Gastroesophageal sphincter (tissue), 4 donors: ENCODE measurements at regions not wholly inside any gene's neighbourhood (a gene's known extent, or its start where the extent isn't known, plus 50 kb on each side); places are given as distances from the start of the nearest gene placed in this dataset.

Source experiments
- ATAC-seq: fragments of 150-250 bp; one replicate; pipeline ENCODE4 v1.9.1; 2016; ENCODE audit warnings: mild to moderate bottlenecking, moderate library complexity
- H3K27ac ChIP-seq, 4 donors: fragments of 200-600 bp; sonication (generic) in 3 of 4; 1 replicate in 3 of 4; 2 replicates in 1 of 4; pipeline ENCODE4 v1.5.1; 2016 to 2019
- H3K27me3 ChIP-seq: fragments of 200-600 bp; sonication (generic); one replicate; pipeline ENCODE4 v1.5.1; 2019
- H3K36me3 ChIP-seq, 2 donors: fragments of 200-600 bp; sonication (generic); one replicate each; pipeline ENCODE4 v1.5.1; 2019; ENCODE audit warnings: control low read depth in 1 of 2
- H3K4me1 ChIP-seq, 3 donors: fragments of 200-600 bp; sonication (generic); 1 replicate in 2 of 3; 2 replicates in 1 of 3; pipeline ENCODE4 v1.5.1; 2016 to 2019; ENCODE audit warnings: control low read depth in 2 of 3
- H3K4me3 ChIP-seq, 2 donors: fragments of 200-600 bp; sonication (generic); one replicate each; pipeline ENCODE4 v1.5.1; 2019; ENCODE audit warnings: mild to moderate bottlenecking in 1 of 2, moderate library complexity in 1 of 2
- H3K9me3 ChIP-seq, 3 donors: fragments of 200-600 bp; sonication (generic); one replicate each; pipeline ENCODE4 v1.5.1; 2017 to 2019; ENCODE audit warnings: control low read depth in 2 of 3
- CTCF ChIP-seq, 4 experiments: fragments of 200-600 bp in 2 of 4; fragments of 450-650 bp in 2 of 4; sonication (generic) in 1 of 4; IDR thresholded peaks; one replicate each; pipeline ENCODE4 v1.5.1; 2017 to 2019; ENCODE audit warnings: antibody characterized with exemption in 4 of 4, mild to moderate bottlenecking in 2 of 4, moderate library complexity in 2 of 4
- EP300 ChIP-seq: sonication (generic); formaldehyde crosslinking; IDR thresholded peaks from one replicate; pipeline ENCODE4 v1.6.1; 2017; ENCODE audit warnings: antibody characterized with exemption, mild to moderate bottlenecking
- POLR2A ChIP-seq, 2 donors: fragments of 450-650 bp; IDR thresholded peaks; one replicate each; pipeline ENCODE4 v1.6.1; 2017; ENCODE audit warnings: antibody characterized with exemption in 2 of 2, mild to moderate bottlenecking in 2 of 2, moderate library complexity in 1 of 2
- POLR2AphosphoS5 ChIP-seq: sonication (generic); formaldehyde crosslinking; IDR thresholded peaks from one replicate; pipeline ENCODE4 v1.6.1; 2017; ENCODE audit warnings: antibody characterized with exemption
- WGBS, 2 donors: methylation state at CpG; one replicate each; pipeline ENCODE4 v1.1.5; 2018; ENCODE audit warnings: low coverage in 1 of 2; 5-methylcytosine and 5-hydroxymethylcytosine counted together

GRCh38 chr7:125695626-125696025, 766.0 kb upstream of the POT1 start:
- no peak for ATAC-seq
- no peak overlapping the region for H3K27ac ChIP-seq
- 33 to 64% methylated on average over 1 of the region's 1 CpG for WGBS, 2 donors
- no peaks in the 10 kb centered on the region for H3K27me3 ChIP-seq
- no peaks in the 10 kb centered on the region for H3K4me1 ChIP-seq
- no peaks in the 10 kb centered on the region for H3K36me3 ChIP-seq
- H3K4me3 ChIP-seq: no peak overlapping the region
- H3K9me3 ChIP-seq: peaks cover 0 to 6% (median 0%) of the 10 kb centered on the region in 3 donors
- no peak for TF ChIP-seq EP300
- no peak for TF ChIP-seq POLR2AphosphoS5
- no peak for TF ChIP-seq CTCF (IDR thresholded peaks at IDR 0.05)

- Histone ChIP-seq H3K27me3 (no peaks in the 10 kb centered on the region), H3K9me3 (peaks cover 0 to 4% (median 0%) of the 10 kb centered on the region in 3 donors), H3K4me3 (no peak overlapping the region), H3K27ac (no peak overlapping the region), H3K36me3 (no peaks in the 10 kb centered on the region), H3K4me1 (no peaks in the 10 kb centered on the region)
- ATAC-seq: no peak
- TF ChIP-seq POLR2A (IDR thresholded peaks at IDR 0.05) (no peak), CTCF (IDR thresholded peaks at IDR 0.05) (no peak), POLR2AphosphoS5 (no peak), EP300 (no peak)
These were observed 753.5 kb upstream of the POT1 start for GRCh38 chr7:125683156-125683555.

- no peak for ATAC-seq
- Histone ChIP-seq H3K4me1 (no peaks in the 10 kb centered on the region), H3K36me3 (no peaks in the 10 kb centered on the region), H3K4me3 (no peak overlapping the region), H3K9me3 (no peaks in the 10 kb centered on the region), H3K27ac (no peak overlapping the region), H3K27me3 (no peaks in the 10 kb centered on the region)
- TF ChIP-seq EP300: no peak
- TF ChIP-seq POLR2A (IDR thresholded peaks at IDR 0.05): no peak
- TF ChIP-seq CTCF (IDR thresholded peaks at IDR 0.05): no peak
- no peak for TF ChIP-seq POLR2AphosphoS5
- 71 to 82% methylated on average over 1 to 2 of the region's 3 CpGs for WGBS, 2 donors
These were observed 751.9 kb upstream of the POT1 start for GRCh38 chr7:125681508-125681907.

- ATAC-seq: no peak
- Histone ChIP-seq H3K27me3 (no peaks in the 10 kb centered on the region), H3K4me3 (no peak overlapping the region), H3K27ac (no peak overlapping the region), H3K9me3 (no peaks in the 10 kb centered on the region), H3K36me3 (no peaks in the 10 kb centered on the region), H3K4me1 (no peaks in the 10 kb centered on the region)
- WGBS, 2 donors: 64 to 73% methylated on average over 2 of the region's 2 CpGs
- TF ChIP-seq EP300: no peak
- TF ChIP-seq POLR2A (IDR thresholded peaks at IDR 0.05): no peak
- TF ChIP-seq CTCF (IDR thresholded peaks at IDR 0.05): no peak
- no peak for TF ChIP-seq POLR2AphosphoS5
These were observed 749.1 kb upstream of the POT1 start for GRCh38 chr7:125678771-125679170.

- no peak for ATAC-seq
These were observed 746.0 kb upstream of the POT1 start for GRCh38 chr7:125675640-125676039.

More at GRCh38 chr7:125675640-125676039, 746.0 kb upstream of the POT1 start:
- H3K27ac ChIP-seq: no peak overlapping the region
- no peak overlapping the region for H3K4me3 ChIP-seq
- H3K4me1 ChIP-seq: no peaks in the 10 kb centered on the region
- 49 to 63% methylated on average over 2 of the region's 2 CpGs for WGBS, 2 donors
- no peaks in the 10 kb centered on the region for H3K36me3 ChIP-seq
- H3K9me3 ChIP-seq: no peaks in the 10 kb centered on the region
- H3K27me3 ChIP-seq: no peaks in the 10 kb centered on the region
- TF ChIP-seq CTCF (IDR thresholded peaks at IDR 0.05): no peak
- no peak for TF ChIP-seq POLR2AphosphoS5
- TF ChIP-seq POLR2A (IDR thresholded peaks at IDR 0.05): no peak
- no peak for TF ChIP-seq EP300
